ENCODE measurements at regions not wholly inside any gene's neighbourhood (a gene's known extent, or its start where the extent isn't known, plus 50 kb on each side); places are given as distances from the start of the nearest gene placed in this dataset.

- no peak for DNase-seq (ENCODE audit: low spot score)
Observed at GRCh38 chr11:69243496-69244200, 50.3 kb upstream of the MYEOV start.
